ES-I3 (cell line): ENCODE measurements at regions not wholly inside any gene's neighbourhood (a gene's known extent, or its start where the extent isn't known, plus 50 kb on each side); places are given as distances from the start of the nearest gene placed in this dataset.

ENCODE experiments used
- H3K36me3 ChIP-seq: 2 replicates; pipeline ENCODE4 v1.6.1; 2013; ENCODE audit warnings: mild to moderate bottlenecking, low read length, control low read depth, moderate library complexity; ENCODE audit not compliant: insufficient read depth
- H3K4me1 ChIP-seq: 2 replicates; pipeline ENCODE4 v1.6.1; 2013; ENCODE audit warnings: mild to moderate bottlenecking, control low read depth, low read length; ENCODE audit not compliant: insufficient read depth
- H3K9ac ChIP-seq: 2 replicates; pipeline ENCODE4 v1.6.1; 2013; ENCODE audit warnings: low read depth, mild to moderate bottlenecking, low read length, moderate library complexity
- H3K9me3 ChIP-seq: 2 replicates; pipeline ENCODE4 v1.6.1; 2013; ENCODE audit warnings: mild to moderate bottlenecking, low read length, moderate library complexity; ENCODE audit not compliant: control insufficient read depth, insufficient read depth

DNA sequence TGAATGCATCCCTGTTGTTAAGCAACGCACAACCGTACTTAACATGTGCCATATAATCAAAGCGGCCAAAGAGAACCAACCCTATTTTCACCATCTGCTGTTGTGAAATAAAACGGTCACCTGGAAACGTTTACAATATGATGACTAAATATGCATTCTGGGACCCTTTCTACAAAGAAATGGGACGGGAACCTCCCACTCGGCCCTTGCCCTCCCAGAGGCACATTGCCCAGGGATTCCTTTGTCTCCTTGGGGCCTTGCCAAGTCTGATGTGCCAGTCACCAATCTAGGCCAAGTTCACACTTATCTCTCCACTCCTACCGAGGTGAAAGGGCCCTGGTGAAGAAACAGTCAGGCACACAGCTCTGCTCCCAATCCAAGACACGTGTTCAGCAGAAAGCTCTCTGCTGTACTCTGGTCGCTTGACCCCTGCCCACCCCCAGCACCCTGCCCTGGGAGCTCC lies 427.4 kb upstream of the JARID2 start:
- no peaks in the 10 kb centered on the region for H3K9me3 ChIP-seq
- H3K4me1 ChIP-seq = 0 out of 2 replicates have a peak, but pooled peaks cover 4% of the 10 kb centered on the region
- no peak overlapping the region for H3K9ac ChIP-seq
- no peaks in the 10 kb centered on the region for H3K36me3 ChIP-seq

GRCh38 chr6:14819001-14819400 lies 426.9 kb upstream of the JARID2 start:
- H3K9ac ChIP-seq = no peak overlapping the region
- peaks cover 9% of the 10 kb centered on the region; the same call in 1 of the 2 replicates for H3K4me1 ChIP-seq
- no peaks in the 10 kb centered on the region for H3K36me3 ChIP-seq
- H3K9me3 ChIP-seq = no peaks in the 10 kb centered on the region

- Histone ChIP-seq H3K36me3 (no peaks in the 10 kb centered on the region), H3K4me1 (peaks cover 17% of the 10 kb centered on the region), H3K9ac (no peak overlapping the region), H3K9me3 (no peaks in the 10 kb centered on the region)
Measured at GRCh38 chr6:14819840-14820420, 425.9 kb upstream of the JARID2 start.

DNA sequence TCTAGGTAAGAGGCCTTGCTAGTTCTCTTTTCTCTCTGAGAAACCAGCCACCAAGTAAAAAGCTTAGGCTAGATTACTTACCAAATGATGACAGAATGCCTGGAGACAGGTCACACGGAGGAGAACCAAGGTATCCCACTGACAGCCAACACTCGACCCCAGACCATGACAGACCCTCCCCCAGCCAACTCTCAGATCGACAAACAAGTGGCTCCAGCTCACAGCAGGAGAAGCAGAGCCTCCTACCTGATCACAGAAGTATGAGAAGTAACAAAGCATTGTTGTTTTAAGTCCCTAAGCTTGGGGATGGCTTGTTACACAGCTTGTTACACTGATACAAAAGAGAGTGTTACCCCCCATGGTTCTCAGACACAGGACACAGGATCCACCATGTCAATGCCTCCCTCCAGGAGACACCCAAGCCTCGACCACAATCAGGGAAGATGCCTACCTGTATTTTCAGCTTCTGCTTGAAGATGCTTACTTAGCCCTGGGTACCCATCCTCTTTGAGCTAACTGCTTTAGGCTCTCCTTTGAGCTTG lies 423.8 kb upstream of the JARID2 start:
- H3K9ac ChIP-seq = no peak overlapping the region
- peaks cover 30% of the 10 kb centered on the region for H3K4me1 ChIP-seq
- no peaks in the 10 kb centered on the region for H3K36me3 ChIP-seq
- H3K9me3 ChIP-seq = no peaks in the 10 kb centered on the region

DNA sequence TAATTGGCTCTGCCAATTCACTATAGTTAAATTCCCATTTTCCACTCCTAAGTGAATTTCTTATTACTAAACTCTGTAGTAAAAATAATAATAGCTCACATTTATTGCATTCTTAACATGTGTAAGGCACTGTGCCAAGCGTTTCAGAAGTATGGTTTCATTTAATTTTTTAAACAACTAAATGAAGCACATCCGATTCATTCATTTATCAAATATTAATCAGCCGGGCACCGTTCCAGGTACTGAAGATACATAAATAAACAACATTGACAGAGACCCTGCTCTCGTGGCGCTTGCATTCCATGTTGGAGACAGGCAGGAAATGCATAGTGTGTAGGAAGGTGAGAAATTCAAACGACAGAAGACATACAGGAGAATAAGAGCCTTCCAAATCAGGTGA lies 423.2 kb upstream of the JARID2 start:
- Histone ChIP-seq H3K9me3 (no peaks in the 10 kb centered on the region), H3K4me1 (peaks cover 30% of the 10 kb centered on the region), H3K9ac (no peak overlapping the region), H3K36me3 (no peaks in the 10 kb centered on the region)

DNA sequence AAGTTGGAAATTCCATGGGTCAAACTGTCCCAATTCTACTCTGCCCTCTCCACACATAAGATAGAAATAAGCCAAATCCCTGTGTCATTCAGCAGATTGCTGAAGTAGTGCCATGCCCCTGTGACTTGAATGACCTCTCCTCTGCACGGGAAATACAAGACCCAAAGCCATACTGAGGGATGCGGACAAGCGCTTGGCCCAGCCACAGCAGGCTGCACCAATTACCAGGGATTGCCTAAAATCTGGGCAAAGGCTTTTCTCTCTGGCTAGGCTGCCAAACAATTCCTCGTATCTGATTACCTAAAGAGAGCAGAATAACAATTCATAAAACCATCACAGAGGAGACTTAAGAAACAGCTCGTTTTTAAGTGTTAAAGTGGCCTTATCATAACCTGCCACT lies 421.8 kb upstream of the JARID2 start:
- Histone ChIP-seq H3K4me1 (peaks cover 35% of the 10 kb centered on the region), H3K9me3 (no peaks in the 10 kb centered on the region), H3K9ac (no peak overlapping the region)

GRCh38 chr6:14824484-14825275 lies 421.2 kb upstream of the JARID2 start:
- Histone ChIP-seq H3K36me3 (no peaks in the 10 kb centered on the region), H3K9ac (no peak overlapping the region)

More for the DNA sequence above, 421.8 kb upstream of the JARID2 start:
- no peaks in the 10 kb centered on the region for H3K36me3 ChIP-seq

DNA sequence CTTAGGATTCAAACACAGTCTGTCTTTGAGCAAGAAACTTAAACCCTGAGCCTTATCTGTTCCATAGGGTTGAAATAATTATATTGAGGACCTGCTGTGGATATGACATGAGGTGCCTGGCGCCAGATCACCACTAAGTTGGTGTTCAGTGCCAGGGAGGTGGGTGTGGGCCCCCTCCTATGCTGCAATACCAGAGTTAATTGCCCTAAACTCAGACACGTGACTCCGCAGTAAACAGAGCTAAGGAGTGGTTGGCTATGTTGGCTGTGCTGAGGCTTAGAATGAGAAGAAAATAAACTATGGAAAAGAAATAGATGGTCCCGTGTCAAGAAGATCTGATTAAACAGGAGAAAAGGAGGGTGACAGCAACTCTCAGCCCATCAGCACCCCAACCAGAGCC lies 419.4 kb upstream of the JARID2 start:
- H3K9me3 ChIP-seq = no peaks in the 10 kb centered on the region
- no peaks in the 10 kb centered on the region for H3K36me3 ChIP-seq
- H3K4me1 ChIP-seq = peaks cover 42% of the 10 kb centered on the region
- H3K9ac ChIP-seq = no peak overlapping the region

More at GRCh38 chr6:14824484-14825275, 421.2 kb upstream of the JARID2 start:
- H3K4me1 ChIP-seq = peaks cover 35% of the 10 kb centered on the region
- no peaks in the 10 kb centered on the region for H3K9me3 ChIP-seq

DNA sequence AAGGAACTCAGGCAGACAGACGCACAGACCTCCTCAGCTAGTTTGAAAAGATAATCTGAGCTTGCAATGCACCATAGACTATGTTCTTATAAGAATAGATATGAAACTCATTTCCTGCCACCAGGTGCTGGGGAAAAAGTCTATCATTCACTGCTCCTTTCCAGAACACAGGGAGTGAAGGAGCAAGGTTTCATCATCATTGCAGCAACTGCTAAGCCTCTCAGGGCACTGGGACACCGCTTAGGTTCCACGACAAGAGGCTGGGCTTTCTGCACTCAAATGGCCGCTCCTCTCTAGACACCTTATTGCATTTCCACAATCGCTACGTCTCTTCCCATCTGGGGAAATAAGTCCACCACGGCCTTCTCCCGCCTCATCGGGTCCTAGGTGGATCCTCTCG lies 418.5 kb upstream of the JARID2 start:
- H3K9me3 ChIP-seq = no peaks in the 10 kb centered on the region
- no peak overlapping the region for H3K9ac ChIP-seq
- H3K4me1 ChIP-seq = peaks cover 51% of the 10 kb centered on the region
- H3K36me3 ChIP-seq = no peaks in the 10 kb centered on the region

- Histone ChIP-seq H3K9ac (no peak overlapping the region), H3K9me3 (no peaks in the 10 kb centered on the region), H3K36me3 (no peaks in the 10 kb centered on the region), H3K4me1 (peaks cover 50% of the 10 kb centered on the region)
Measured at GRCh38 chr6:14828201-14828611, 417.7 kb upstream of the JARID2 start.

- no peaks in the 10 kb centered on the region for H3K9me3 ChIP-seq
- H3K4me1 ChIP-seq = peaks cover 28% of the 10 kb centered on the region
- H3K9ac ChIP-seq = no peak overlapping the region
- no peaks in the 10 kb centered on the region for H3K36me3 ChIP-seq
Measured at GRCh38 chr6:14831070-14831469, 414.8 kb upstream of the JARID2 start.

- Histone ChIP-seq H3K9ac (no peak overlapping the region), H3K9me3 (no peaks in the 10 kb centered on the region), H3K4me1 (peaks cover 23% of the 10 kb centered on the region; the same call in 1 of the 2 replicates), H3K36me3 (no peaks in the 10 kb centered on the region)
Measured at GRCh38 chr6:14831937-14832336, 413.9 kb upstream of the JARID2 start.

GRCh38 chr6:14832427-14832826 lies 413.4 kb upstream of the JARID2 start:
- no peaks in the 10 kb centered on the region for H3K9me3 ChIP-seq
- H3K9ac ChIP-seq = no peak overlapping the region
- peaks cover 23% of the 10 kb centered on the region; the same call in 1 of the 2 replicates for H3K4me1 ChIP-seq
- no peaks in the 10 kb centered on the region for H3K36me3 ChIP-seq

GRCh38 chr6:14834851-14835530 lies 410.9 kb upstream of the JARID2 start:
- no peaks in the 10 kb centered on the region for H3K36me3 ChIP-seq
- no peaks in the 10 kb centered on the region for H3K9me3 ChIP-seq
- H3K4me1 ChIP-seq = peaks cover 27% of the 10 kb centered on the region
- H3K9ac ChIP-seq = no peak overlapping the region
